Keratinocyte (primary cell): ENCODE measurements at regions not wholly inside any gene's neighbourhood (a gene's known extent, or its start where the extent isn't known, plus 50 kb on each side); places are given as distances from the start of the nearest gene placed in this dataset.

ENCODE experiments used
- DNase-seq: peaks from one replicate; pipeline ENCODE4 v3.0.0-alpha.2; 2011; ENCODE audit warnings: low read depth, missing footprints, low spot score
- FAIRE-seq: peaks from 2 replicates; lab custom pipeline; 2011; peaks lifted over from hg19 to GRCh38; lab: Jason Lieb, UNC
- H2AFZ ChIP-seq: 2 replicates; pipeline ENCODE4 v1.6.0; 2012; ENCODE audit warnings: low read length, control low read depth, inconsistent platforms; ENCODE audit not compliant: control insufficient read depth
- H3K27ac ChIP-seq: 2 replicates; pipeline ENCODE4 v1.5.1; 2011; ENCODE audit warnings: low read length; ENCODE audit not compliant: control insufficient read depth, insufficient read depth
- H3K27me3 ChIP-seq: 3 replicates; pipeline ENCODE4 v1.6.0; 2011; ENCODE audit warnings: low read length; ENCODE audit not compliant: control insufficient read depth, insufficient read depth; ENCODE audit errors: extremely low read depth
- H3K36me3 ChIP-seq, 2 experiments: 2 replicates in 1 of 2; 3 replicates in 1 of 2; pipeline ENCODE4 v1.5.1; 2011; ENCODE audit warnings: low read length in 2 of 2, mild to moderate bottlenecking in 1 of 2; ENCODE audit not compliant: control insufficient read depth in 2 of 2, insufficient read depth in 2 of 2; ENCODE audit errors: extremely low read depth in 1 of 2
- H3K4me1 ChIP-seq: 3 replicates; pipeline ENCODE4 v1.5.1; 2011; ENCODE audit warnings: low read length; ENCODE audit not compliant: control insufficient read depth, insufficient read depth; ENCODE audit errors: extremely low read depth
- H3K4me2 ChIP-seq: 3 replicates; pipeline ENCODE4 v1.6.0; 2011; ENCODE audit warnings: low read depth, low read length; ENCODE audit not compliant: control insufficient read depth, insufficient read depth; ENCODE audit errors: extremely low read depth
- H3K4me3 ChIP-seq, 3 experiments: fragments of 200-600 bp in 1 of 3; sonication (generic) in 1 of 3; 2 replicates in 2 of 3; 3 replicates in 1 of 3; pipeline ENCODE4 v1.5.1; 2011 to 2016; ENCODE audit warnings: low read length in 3 of 3, mild to moderate bottlenecking in 3 of 3, control low read depth in 2 of 3, inconsistent platforms in 1 of 3, low read depth in 1 of 3, mixed read lengths in 1 of 3, mixed run types in 1 of 3, moderate library complexity in 1 of 3; ENCODE audit not compliant: control insufficient read depth in 2 of 3, insufficient read depth in 2 of 3; ENCODE audit errors: extremely low read depth in 1 of 3
- H3K79me2 ChIP-seq: 2 replicates; pipeline ENCODE4 v1.6.0; 2012; ENCODE audit warnings: low read length; ENCODE audit not compliant: control insufficient read depth, insufficient read depth
- H3K9ac ChIP-seq: 3 replicates; pipeline ENCODE4 v1.6.0; 2011; ENCODE audit warnings: low read length; ENCODE audit not compliant: control insufficient read depth, insufficient read depth; ENCODE audit errors: extremely low read depth
- H3K9me1 ChIP-seq: 3 replicates; pipeline ENCODE4 v1.6.0; 2011; ENCODE audit warnings: low read length; ENCODE audit not compliant: control insufficient read depth, insufficient read depth; ENCODE audit errors: extremely low read depth
- H3K9me3 ChIP-seq: 2 replicates; pipeline ENCODE4 v1.5.1; 2012; ENCODE audit warnings: low read depth, low read length; ENCODE audit not compliant: control insufficient read depth
- H4K20me1 ChIP-seq: 3 replicates; pipeline ENCODE4 v1.6.0; 2011; ENCODE audit warnings: low read length; ENCODE audit not compliant: control insufficient read depth, insufficient read depth; ENCODE audit errors: extremely low read depth
- CTCF ChIP-seq, 3 experiments: IDR thresholded peaks in 1 of 3; conservative IDR thresholded peaks in 1 of 3; optimal IDR thresholded peaks in 1 of 3; 2 replicates in 2 of 3; 3 replicates in 1 of 3; pipeline versions ENCODE3 to v1.5.1; 2011; ENCODE audit warnings: low read length in 3 of 3, mild to moderate bottlenecking in 3 of 3, moderate library complexity in 2 of 3, control low read depth in 1 of 3, inconsistent platforms in 1 of 3; ENCODE audit not compliant: insufficient read depth in 2 of 3; ENCODE audit errors: extremely low read depth in 1 of 3
- EZH2 ChIP-seq: IDR thresholded peaks from one replicate; pipeline ENCODE4 v1.6.1; 2012; ENCODE audit warnings: inconsistent platforms, mild to moderate bottlenecking, low read length, moderate library complexity
- dilution Hi-C: fragments of 300-500 bp; cut with MboI; formaldehyde crosslinking; loops from one replicate; pipeline ENCODE4 v1.7.0; 2020; ENCODE audit warnings: low sequenced_read_pairs; ENCODE audit not compliant: extremely low pct_ligation_motif_present

DNA sequence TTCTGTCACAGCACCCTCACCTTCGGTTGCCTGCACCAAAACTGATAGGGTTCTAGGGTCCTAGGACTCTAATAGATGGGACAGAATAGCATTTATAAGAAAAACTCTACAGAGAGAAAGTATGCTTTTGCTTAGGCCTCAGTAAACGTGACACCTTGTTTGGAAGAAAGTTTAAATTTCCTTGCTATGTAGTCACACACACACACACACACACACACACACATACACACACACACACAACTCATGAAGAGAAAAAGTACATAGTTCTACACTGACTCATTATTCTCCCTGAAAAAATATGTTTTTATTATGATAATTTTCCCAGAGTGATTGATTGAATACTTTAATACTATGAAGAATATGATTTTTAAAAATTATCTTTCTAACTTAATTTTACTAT, 220.8 kb upstream of the SNX19 start:
- dilution Hi-C loops = no loop called here
- no peaks in the 10 kb centered on the region for H3K9me1 ChIP-seq
- H3K79me2 ChIP-seq = no peaks in the 10 kb centered on the region
- no peak overlapping the region for H3K4me3 ChIP-seq
- H2AFZ ChIP-seq = no peak overlapping the region
- no peaks in the 10 kb centered on the region for H3K36me3 ChIP-seq
- no peaks in the 10 kb centered on the region for H3K9me3 ChIP-seq
- H3K4me1 ChIP-seq = peaks cover 7% of the 10 kb centered on the region
- no peak overlapping the region for H3K27ac ChIP-seq
- FAIRE-seq = no peak
- H3K4me2 ChIP-seq = no peak overlapping the region
- H4K20me1 ChIP-seq = no peaks in the 10 kb centered on the region
- H3K27me3 ChIP-seq = peaks cover under 1% of the 10 kb centered on the region
- TF ChIP-seq EZH2 (no peak), CTCF (optimal IDR thresholded peaks at IDR 0.05 in 1 of 3, IDR thresholded peaks at IDR 0.05 in 1 of 3, conservative IDR thresholded peaks at IDR 0.05 in 1 of 3; ENCODE audit: extremely low read depth in 1 of 3, insufficient read depth in 2 of 3, low read length in 3 of 3) (no peak)
- no peak for DNase-seq
- H3K9ac ChIP-seq = no peak overlapping the region

GRCh38 chr11:131138731-131139130, 222.5 kb upstream of the SNX19 start:
- no peak overlapping the region for H3K27ac ChIP-seq
- H2AFZ ChIP-seq = no peak overlapping the region
- DNase-seq (no peak), FAIRE-seq (no peak)
- peaks cover 7% of the 10 kb centered on the region for H3K4me1 ChIP-seq
- H3K27me3 ChIP-seq = no peaks in the 10 kb centered on the region
- TF ChIP-seq EZH2 = no peak
- TF ChIP-seq CTCF (optimal IDR thresholded peaks at IDR 0.05 in 1 of 3, IDR thresholded peaks at IDR 0.05 in 1 of 3, conservative IDR thresholded peaks at IDR 0.05 in 1 of 3; ENCODE audit: extremely low read depth in 1 of 3, insufficient read depth in 2 of 3, low read length in 3 of 3) = no peak
- H3K79me2 ChIP-seq = no peaks in the 10 kb centered on the region
- H3K4me3 ChIP-seq = no peak overlapping the region
- H3K36me3 ChIP-seq = no peaks in the 10 kb centered on the region
- no peaks in the 10 kb centered on the region for H4K20me1 ChIP-seq
- no peaks in the 10 kb centered on the region for H3K9me1 ChIP-seq
- dilution Hi-C loops = no loop called here
- no peak overlapping the region for H3K9ac ChIP-seq
- no peaks in the 10 kb centered on the region for H3K9me3 ChIP-seq
- no peak overlapping the region for H3K4me2 ChIP-seq
